K562 (cell line): ENCODE measurements at regions not wholly inside any gene's neighbourhood (a gene's known extent, or its start where the extent isn't known, plus 50 kb on each side); places are given as distances from the start of the nearest gene placed in this dataset.

Experiments used
- ATAC-seq: fragments of 200-7000 bp; cut with Tn5 transposase; 3 replicates; pipeline ENCODE4 v1.9.1; 2020; ENCODE audit warnings: moderate library complexity
- BruUV-seq: library from RNA; stranded (reverse); fragments of 400-500 nt; replicated peaks from 2 replicates; lab custom pipeline; 2021; lab: Mats Ljungman, UMichigan
- CTCF ChIA-PET: fragments of 300-600 bp; formaldehyde crosslinking; extraction: SDS; loops from one replicate; lab custom pipeline; 2021; ENCODE audit warnings: low intra/inter-chr PET ratio; lab: Yijun Ruan, JAX
- POLR2A ChIA-PET: fragments of 300-600, 350-650 bp; sonication (Branson Sonifier 250); formaldehyde crosslinking; extraction: SDS; loops from one replicate; lab custom pipeline; 2021; ENCODE audit warnings: antibody characterized with exemption, inconsistent platforms; lab: Yijun Ruan, JAX
- DNase-seq, 4 experiments: peaks; one replicate each; pipeline versions ENCODE4 v3.0.0 to v3.0.0-alpha.2; 2011 to 2018; ENCODE audit warnings: low spot score in 3 of 4, mixed read lengths in 3 of 4; ENCODE audit errors: extremely low read depth in 1 of 4
- FAIRE-seq: peaks from 2 replicates; lab custom pipeline; 2011; peaks lifted over from hg19 to GRCh38; lab: Jason Lieb, UNC
- H2AFZ ChIP-seq: 2 replicates; pipeline ENCODE4 v1.6.0; 2011; ENCODE audit warnings: low read depth, low read length, control low read depth, inconsistent platforms
- H3K27ac ChIP-seq: fragments of 200-600 bp; 3 replicates; pipeline ENCODE4 v1.8.0; 2011; ENCODE audit warnings: low read depth, mild to moderate bottlenecking, control low read depth, inconsistent platforms, low read length, moderate library complexity, mixed read lengths; ENCODE audit errors: extremely low read depth
- H3K27me3 ChIP-seq, 2 experiments: fragments of 300-600 bp in 1 of 2; 2 replicates in 1 of 2; 3 replicates in 1 of 2; pipeline versions ENCODE4 v1.6.0 to v1.8.0; 2011; ENCODE audit warnings: inconsistent platforms in 2 of 2, low read length in 2 of 2, mild to moderate bottlenecking in 1 of 2, mixed read lengths in 1 of 2, moderate library complexity in 1 of 2; ENCODE audit not compliant: control insufficient read depth in 2 of 2, insufficient read depth in 2 of 2
- H3K36me3 ChIP-seq: fragments of 300-600 bp; 3 replicates; pipeline ENCODE4 v1.8.0; 2011; ENCODE audit warnings: mild to moderate bottlenecking, low read length, inconsistent platforms; ENCODE audit not compliant: control insufficient read depth, insufficient read depth
- H3K4me1 ChIP-seq, 2 experiments: fragments of 200-600 bp in 1 of 2; replicated peaks in 1 of 2; 2 replicates in 1 of 2; 3 replicates in 1 of 2; pipeline versions ENCODE4 v1.5.1 to v1.8.0; 2011; ENCODE audit warnings: inconsistent platforms in 2 of 2, low read length in 2 of 2, mild to moderate bottlenecking in 1 of 2, mixed read lengths in 1 of 2, moderate library complexity in 1 of 2; ENCODE audit not compliant: control insufficient read depth in 2 of 2, insufficient read depth in 2 of 2
- H3K4me2 ChIP-seq: 2 replicates; pipeline ENCODE4 v1.6.1; 2011; ENCODE audit warnings: low read length, control low read depth, inconsistent platforms, mixed read lengths; ENCODE audit not compliant: insufficient read depth
- H3K4me3 ChIP-seq: fragments of 200-600 bp; sonication (generic), shearing (Covaris generic); 2 replicates; pipeline ENCODE4 v1.5.1; 2016; ENCODE audit warnings: control low read depth, inconsistent platforms
- H3K79me2 ChIP-seq: fragments of 200-600 bp; 3 replicates; pipeline ENCODE4 v1.8.0; 2011; ENCODE audit warnings: low read length, inconsistent platforms; ENCODE audit not compliant: control insufficient read depth, insufficient read depth
- H3K9ac ChIP-seq, 2 experiments: 2 replicates each; pipeline versions ENCODE4 v1.6.0 to v1.6.1; 2011; ENCODE audit warnings: low read depth in 2 of 2, low read length in 2 of 2, control low read depth in 1 of 2, inconsistent platforms in 1 of 2, mild to moderate bottlenecking in 1 of 2, mixed read lengths in 1 of 2; ENCODE audit not compliant: insufficient read depth in 1 of 2
- H3K9me1 ChIP-seq: one replicate; pipeline ENCODE4 v1.6.0; 2011; ENCODE audit warnings: inconsistent platforms, mild to moderate bottlenecking, low read length, moderate library complexity; ENCODE audit not compliant: control insufficient read depth, insufficient read depth
- H3K9me3 ChIP-seq: replicated peaks from 2 replicates; pipeline ENCODE4 v1.5.1; 2011; ENCODE audit warnings: low read depth, low read length, inconsistent platforms; ENCODE audit not compliant: control insufficient read depth, insufficient read depth
- H4K20me1 ChIP-seq: replicated peaks from 2 replicates; pipeline ENCODE4 v1.6.1; 2011; ENCODE audit warnings: low read length, inconsistent platforms, mixed read lengths; ENCODE audit not compliant: control insufficient read depth, insufficient read depth
- CTCFL ChIP-seq: IDR thresholded peaks from 2 replicates; pipeline ENCODE4 v1.6.1; 2011; ENCODE audit warnings: borderline replicate concordance, low read depth, mild to moderate bottlenecking, moderate library complexity, low read length; ENCODE audit not compliant: insufficient read depth, poor library complexity, severe bottlenecking
- DDX20 ChIP-seq: fragments of 450-650 bp; IDR thresholded peaks from 2 replicates; pipeline ENCODE4 v1.6.1; 2016; ENCODE audit warnings: missing genetic modification characterization, low read depth, mild to moderate bottlenecking, missing compliant biosample characterization, moderate library complexity
- DEAF1 ChIP-seq: fragments of 450-650 bp; formaldehyde crosslinking; IDR thresholded peaks from 2 replicates; pipeline ENCODE4 v1.4.0; 2020; ENCODE audit warnings: mild to moderate bottlenecking, moderate library complexity
- DLX4 ChIP-seq: fragments of 250-450 bp; sonication (Bioruptor Pico); IDR thresholded peaks from 2 replicates; pipeline ENCODE4 v1.6.1; 2021; ENCODE audit warnings: mild to moderate bottlenecking
- ERF ChIP-seq: fragments of 450-650 bp; formaldehyde crosslinking; IDR thresholded peaks from 2 replicates; pipeline ENCODE4 v1.4.0; 2020; ENCODE audit warnings: mild to moderate bottlenecking, mixed read lengths
- HNRNPLL ChIP-seq: fragments of 200-400 bp; formaldehyde crosslinking; IDR thresholded peaks from 2 replicates; pipeline ENCODE4 v1.6.1; 2017; ENCODE audit warnings: low read length, low read depth, mild to moderate bottlenecking; ENCODE audit not compliant: poor library complexity, severe bottlenecking
- POLR2AphosphoS2 ChIP-seq: IDR thresholded peaks from 2 replicates; pipeline ENCODE4 v1.6.1; 2012; ENCODE audit warnings: low read length, improper control_type of control experiment
- SPI1 ChIP-seq: IDR thresholded peaks from 2 replicates; pipeline ENCODE4 v1.6.1; 2011; ENCODE audit warnings: low read depth, low read length, control low read depth, borderline replicate concordance
- THRA ChIP-seq: fragments of 450-650 bp; IDR thresholded peaks from 2 replicates; pipeline ENCODE4 v1.6.1; 2017; ENCODE audit warnings: mild to moderate bottlenecking, moderate library complexity
- whole genome bisulfite sequencing: fragments of 100-300 bp; shearing (Covaris generic); methylation state at CpG from one replicate; pipeline ENCODE4 v1.1.6; 2016; ENCODE audit warnings: low coverage, mixed read lengths; ENCODE audit not compliant: insufficient coverage; ENCODE audit errors: missing lambda C conversion rate; 5-methylcytosine and 5-hydroxymethylcytosine counted together
- in situ Hi-C: fragments of 300-500 bp; cut with MboI; formaldehyde crosslinking; loops from 4 replicates; pipeline ENCODE4 v1.15.0; 2018; ENCODE audit warnings: inconsistent platforms, mixed read lengths
- intact Hi-C: fragments of 100-400 bp; cut with micrococcal nuclease; formaldehyde crosslinking; loops from 2 replicates; pipeline ENCODE4 v1.14.2; 2022

- DNase-seq (peak; percentile 63 to 76 (median 71)), ATAC-seq (peak; percentile 72), FAIRE-seq (peak; percentile 89)
- Histone ChIP-seq H3K36me3 (no peaks in the 10 kb centered on the region), H3K79me2 (no peaks in the 10 kb centered on the region), H2AFZ (no peak overlapping the region), H3K4me3 (no peak overlapping the region), H3K9me3 (no peaks in the 10 kb centered on the region), H3K4me1 (no peaks in the 10 kb centered on the region), H3K9ac (no peak overlapping the region), H3K9me1 (no peaks in the 10 kb centered on the region), H3K27me3 (no peaks in the 10 kb centered on the region), H4K20me1 (no peaks in the 10 kb centered on the region), H3K27ac (no peak overlapping the region), H3K4me2 (no peak overlapping the region)
- WGBS = 0% methylated on average over 3 of the region's 3 CpGs
- ChIA-PET POLR2A (no interaction called here), CTCF (interaction anchor here (0.5 to 1.3 kb wide), 6 partner anchors 36 to 329 kb away, joined by 3 to 11 read pairs (median 4); no protein-coding TSS in a partner anchor)
- intact Hi-C loops (loop anchor here (1.0 to 5.0 kb wide), 5 partner anchors 211 to 1254 kb away; no protein-coding TSS in a partner anchor), in situ Hi-C loops (loop anchor here (5.0 to 10.0 kb wide), 2 partner anchors 331 to 389 kb away; no protein-coding TSS in a partner anchor)
- no TSS peak for BruUV-seq
- TF ChIP-seq DDX20 (no peak), DLX4 (no peak), DEAF1 (CRISPR knock-in tag) (peak; percentile 58), ERF (no peak), THRA (no peak), CTCFL (peak; percentile 53), SPI1 (peak; percentile 75), POLR2AphosphoS2 (no peak), HNRNPLL (no peak)
Measured at GRCh38 chr1:221203224-221204054, 324.2 kb downstream of the HLX start.
